Endodermal cell (in vitro differentiated cells): ENCODE measurements at regions not wholly inside any gene's neighbourhood (a gene's known extent, or its start where the extent isn't known, plus 50 kb on each side); places are given as distances from the start of the nearest gene placed in this dataset.

Experiments
- DNase-seq: peaks from one replicate; pipeline ENCODE4 v3.0.0-alpha.2; 2017
- H3K27ac ChIP-seq: 2 replicates; pipeline ENCODE4 v1.5.1; 2013; ENCODE audit warnings: mild to moderate bottlenecking, low read depth, low read length, moderate library complexity
- H3K27me3 ChIP-seq: 2 replicates; pipeline ENCODE4 v1.6.1; 2013; ENCODE audit warnings: mild to moderate bottlenecking, low read length, moderate library complexity; ENCODE audit not compliant: insufficient read depth, control insufficient read depth, poor library complexity, severe bottlenecking
- H3K36me3 ChIP-seq: 2 replicates; pipeline ENCODE4 v1.7.0; 2013; ENCODE audit warnings: mild to moderate bottlenecking, low read length, moderate library complexity; ENCODE audit not compliant: control insufficient read depth, insufficient read depth
- H3K4me1 ChIP-seq: one replicate; pipeline ENCODE4 v1.7.0; 2013; ENCODE audit warnings: low read length; ENCODE audit not compliant: control insufficient read depth, insufficient read depth
- H3K4me3 ChIP-seq: 2 replicates; pipeline ENCODE4 v1.5.1; 2013; ENCODE audit warnings: mild to moderate bottlenecking, low read length, moderate library complexity
- H3K9ac ChIP-seq: 2 replicates; pipeline ENCODE4 v1.6.1; 2013; ENCODE audit warnings: mild to moderate bottlenecking, low read length, moderate library complexity; ENCODE audit not compliant: poor library complexity, severe bottlenecking; ENCODE audit errors: extremely low read depth
- H3K9me3 ChIP-seq: 2 replicates; pipeline ENCODE4 v1.6.1; 2013; ENCODE audit warnings: mild to moderate bottlenecking, low read length, moderate library complexity; ENCODE audit not compliant: control insufficient read depth
- H3K27ac Mint-ChIP-seq: 2 replicates; pipeline ENCODE4 v1.8.0; 2020; ENCODE audit warnings: mixed read lengths
- H3K27me3 Mint-ChIP-seq: 2 replicates; pipeline ENCODE4 v1.8.0; 2021; ENCODE audit warnings: mild to moderate bottlenecking, mixed read lengths; ENCODE audit not compliant: insufficient read depth
- H3K36me3 Mint-ChIP-seq: 2 replicates; pipeline ENCODE4 v1.8.0; 2020; ENCODE audit warnings: low read depth, mixed read lengths
- H3K4me1 Mint-ChIP-seq: 2 replicates; pipeline ENCODE4 v1.8.0; 2020; ENCODE audit warnings: mixed read lengths
- H3K4me3 Mint-ChIP-seq: 2 replicates; pipeline ENCODE4 v1.8.0; 2020; ENCODE audit warnings: mild to moderate bottlenecking, moderate library complexity, mixed read lengths
- H3K9me3 Mint-ChIP-seq: 2 replicates; pipeline ENCODE4 v1.8.0; 2020; ENCODE audit warnings: mild to moderate bottlenecking, mixed read lengths
- WGBS, 2 experiments: methylation state at CpG; one replicate each; pipeline versions ENCODE4 v1.1.5 to v1.1.7; 2013; ENCODE audit warnings: missing lambda C conversion rate in 2 of 2, mixed read lengths in 1 of 2; ENCODE audit not compliant: insufficient coverage in 1 of 2, insufficient read length in 1 of 2; 5-methylcytosine and 5-hydroxymethylcytosine counted together
- TF ChIP-seq, protein P1 (sequence below): fragments of 200-600 bp; sonication (generic); conservative IDR thresholded peaks from 2 replicates; pipeline ENCODE4 v1.5.0; 2021; ENCODE audit warnings: antibody characterized with exemption, mild to moderate bottlenecking

DNA sequence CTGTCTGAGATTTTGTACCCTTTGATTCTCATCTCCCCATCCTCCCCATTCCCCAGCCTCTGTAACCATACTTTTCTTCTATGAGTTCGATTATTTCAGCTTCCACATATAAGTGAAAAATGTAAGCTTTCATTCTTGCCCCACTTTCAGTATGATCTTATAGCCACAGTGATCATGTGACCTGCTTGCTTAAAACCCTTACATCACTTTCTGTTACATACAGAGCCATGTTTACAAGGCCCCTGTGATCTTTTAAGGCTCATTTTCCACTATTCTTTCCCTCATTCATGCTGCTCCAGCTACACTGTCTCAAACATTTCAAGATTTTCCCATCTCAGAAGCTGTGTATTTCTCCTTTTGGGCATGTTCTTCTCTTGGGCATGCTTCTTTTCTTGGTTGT, 147.7 kb downstream of the DCK start:
- Histone ChIP-seq H3K9me3 (no peaks in the 10 kb centered on the region), H3K27me3 (no peaks in the 10 kb centered on the region), H3K4me3 (no peak overlapping the region), H3K9ac (no peak overlapping the region), H3K36me3 (no peaks in the 10 kb centered on the region), H3K4me1 (no peaks in the 10 kb centered on the region), H3K27ac (no peak overlapping the region)
- H3K27ac Mint-ChIP-seq = no peak overlapping the region
- H3K9me3 Mint-ChIP-seq = no peaks in the 10 kb centered on the region
- no peak overlapping the region for H3K4me3 Mint-ChIP-seq
- no peaks in the 10 kb centered on the region for H3K36me3 Mint-ChIP-seq
- no peak for DNase-seq
- TF ChIP-seq, protein P1, sequence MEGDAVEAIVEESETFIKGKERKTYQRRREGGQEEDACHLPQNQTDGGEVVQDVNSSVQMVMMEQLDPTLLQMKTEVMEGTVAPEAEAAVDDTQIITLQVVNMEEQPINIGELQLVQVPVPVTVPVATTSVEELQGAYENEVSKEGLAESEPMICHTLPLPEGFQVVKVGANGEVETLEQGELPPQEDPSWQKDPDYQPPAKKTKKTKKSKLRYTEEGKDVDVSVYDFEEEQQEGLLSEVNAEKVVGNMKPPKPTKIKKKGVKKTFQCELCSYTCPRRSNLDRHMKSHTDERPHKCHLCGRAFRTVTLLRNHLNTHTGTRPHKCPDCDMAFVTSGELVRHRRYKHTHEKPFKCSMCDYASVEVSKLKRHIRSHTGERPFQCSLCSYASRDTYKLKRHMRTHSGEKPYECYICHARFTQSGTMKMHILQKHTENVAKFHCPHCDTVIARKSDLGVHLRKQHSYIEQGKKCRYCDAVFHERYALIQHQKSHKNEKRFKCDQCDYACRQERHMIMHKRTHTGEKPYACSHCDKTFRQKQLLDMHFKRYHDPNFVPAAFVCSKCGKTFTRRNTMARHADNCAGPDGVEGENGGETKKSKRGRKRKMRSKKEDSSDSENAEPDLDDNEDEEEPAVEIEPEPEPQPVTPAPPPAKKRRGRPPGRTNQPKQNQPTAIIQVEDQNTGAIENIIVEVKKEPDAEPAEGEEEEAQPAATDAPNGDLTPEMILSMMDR = no peak
- 71 to 90% methylated on average over 1 of the region's 1 CpG for WGBS, 2 experiments
- H3K27me3 Mint-ChIP-seq = peaks cover 2% of the 10 kb centered on the region
- H3K4me1 Mint-ChIP-seq = no peaks in the 10 kb centered on the region

DNA sequence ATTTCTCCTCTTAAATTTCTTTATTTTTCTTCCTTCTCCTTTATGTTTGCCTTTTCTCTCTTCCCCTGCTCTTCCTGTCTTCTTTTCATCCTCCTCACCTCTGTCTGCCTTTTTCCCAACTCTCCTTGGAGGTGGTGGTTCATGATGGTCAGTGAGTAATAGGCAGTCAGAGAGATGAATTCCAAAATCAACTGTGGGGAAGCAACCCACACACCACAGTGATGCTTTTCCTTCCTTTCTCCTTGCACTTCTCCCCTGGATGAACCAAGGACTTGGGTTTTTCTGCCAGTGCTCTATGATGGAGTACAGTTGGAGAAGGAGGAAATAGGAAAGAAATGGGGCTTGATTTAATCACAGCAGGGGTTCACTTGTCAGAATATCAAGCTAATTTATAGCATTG, 153.8 kb downstream of the DCK start:
- TF ChIP-seq, protein P1 = no peak
- H3K4me1 ChIP-seq = peaks cover 2% of the 10 kb centered on the region
- no peaks in the 10 kb centered on the region for H3K27me3 ChIP-seq
- H3K4me3 ChIP-seq = no peak overlapping the region
- H3K36me3 ChIP-seq = no peaks in the 10 kb centered on the region
- H3K9ac ChIP-seq = no peak overlapping the region
- H3K36me3 Mint-ChIP-seq = no peaks in the 10 kb centered on the region
- no peak overlapping the region for H3K27ac Mint-ChIP-seq
- H3K27ac ChIP-seq = no peak overlapping the region
- peaks cover 2% of the 10 kb centered on the region for H3K27me3 Mint-ChIP-seq
- peaks cover 1% of the 10 kb centered on the region for H3K9me3 Mint-ChIP-seq
- H3K4me1 Mint-ChIP-seq = peaks cover 8% of the 10 kb centered on the region
- no peak for DNase-seq
- H3K4me3 Mint-ChIP-seq = no peak overlapping the region
- H3K9me3 ChIP-seq = peaks cover 7% of the 10 kb centered on the region

DNA sequence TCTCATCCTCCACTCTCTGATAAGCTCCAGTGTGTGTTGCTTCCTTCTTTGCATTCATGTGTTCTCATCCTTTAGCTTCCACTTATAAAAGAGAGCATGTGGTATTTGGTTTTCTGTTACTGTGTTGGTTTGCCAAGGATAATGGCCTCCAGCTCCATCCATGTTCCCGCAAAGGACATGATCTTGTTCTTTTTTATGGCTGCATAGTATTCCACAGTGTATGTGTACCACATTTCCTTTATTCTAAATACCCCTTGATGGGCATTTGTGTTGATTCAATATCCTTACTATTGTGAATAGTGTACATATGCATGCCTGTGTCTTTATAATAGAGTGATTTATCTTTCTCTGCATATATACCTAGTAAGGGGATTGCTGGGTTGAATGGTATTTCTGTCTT, 155.1 kb downstream of the DCK start:
- peaks cover 8% of the 10 kb centered on the region for H3K4me1 Mint-ChIP-seq

More for the DNA sequence above, 155.1 kb downstream of the DCK start:
- Histone ChIP-seq H3K9me3 (peaks cover 7% of the 10 kb centered on the region), H3K4me3 (no peak overlapping the region), H3K36me3 (no peaks in the 10 kb centered on the region), H3K27me3 (no peaks in the 10 kb centered on the region), H3K4me1 (peaks cover 2% of the 10 kb centered on the region), H3K27ac (no peak overlapping the region), H3K9ac (no peak overlapping the region)
- 100% methylated on average over 1 of the region's 1 CpG; no CpG with 5 or more reads in 1 of the 2 experiments for WGBS, 2 experiments
- Mint-ChIP-seq H3K27ac (no peak overlapping the region), H3K4me3 (no peak overlapping the region), H3K27me3 (peaks cover 3% of the 10 kb centered on the region), H3K9me3 (peaks cover 1% of the 10 kb centered on the region), H3K36me3 (no peaks in the 10 kb centered on the region)
- TF ChIP-seq, protein P1 = no peak
- no peak for DNase-seq
